PC-9 (cell line): ENCODE measurements at regions not wholly inside any gene's neighbourhood (a gene's known extent, or its start where the extent isn't known, plus 50 kb on each side); places are given as distances from the start of the nearest gene placed in this dataset.

Source experiments
- CTCF ChIP-seq: fragments of 200-600 bp; sonication (generic); conservative IDR thresholded peaks from 2 replicates; pipeline ENCODE4 v1.6.1; 2017; ENCODE audit warnings: mixed run types, antibody characterized with exemption, mild to moderate bottlenecking, moderate library complexity
- EZH2 ChIP-seq: fragments of 200-600 bp; sonication (generic); IDR thresholded peaks from 2 replicates; pipeline ENCODE4 v1.8.0; 2017; ENCODE audit warnings: antibody characterized with exemption, low read depth

GRCh38 chr18:78740876-78741275, 238.7 kb upstream of the SALL3 start:
- no peak for TF ChIP-seq EZH2
- TF ChIP-seq CTCF: no peak
